PFSK-1 (cell line): ENCODE measurements at regions not wholly inside any gene's neighbourhood (a gene's known extent, or its start where the extent isn't known, plus 50 kb on each side); places are given as distances from the start of the nearest gene placed in this dataset.

Experiments
- FOXP2 ChIP-seq: optimal IDR thresholded peaks from 2 replicates; pipeline ENCODE3; 2011; ENCODE audit warnings: borderline replicate concordance, control low read depth, inconsistent platforms; ENCODE audit not compliant: insufficient read depth; ENCODE audit errors: extremely low read length, extremely low read depth
- POLR2AphosphoS5 ChIP-seq: IDR thresholded peaks from 2 replicates; pipeline ENCODE4 v1.6.1; 2012; ENCODE audit warnings: low read depth, mild to moderate bottlenecking, control low read depth, low read length, moderate library complexity
- REST ChIP-seq, 2 experiments: IDR thresholded peaks; 2 replicates each; pipeline versions ENCODE4 v1.6.1 to v1.8.0; 2011 to 2012; ENCODE audit warnings: low read depth in 2 of 2, low read length in 2 of 2, control low read depth in 1 of 2, inconsistent platforms in 1 of 2, mild to moderate bottlenecking in 1 of 2, moderate library complexity in 1 of 2; ENCODE audit not compliant: insufficient read depth in 1 of 2
- SIN3A ChIP-seq: IDR thresholded peaks from 2 replicates; pipeline ENCODE4 v1.6.1; 2012; ENCODE audit warnings: mild to moderate bottlenecking, low read length, moderate library complexity, borderline replicate concordance; ENCODE audit not compliant: insufficient read depth
- TAF1 ChIP-seq: IDR thresholded peaks from 2 replicates; pipeline ENCODE4 v1.6.1; 2012; ENCODE audit warnings: low read length, control low read depth, borderline replicate concordance; ENCODE audit not compliant: insufficient read depth

GRCh38 chr2:12313445-12314126 is 403.1 kb upstream of the TRIB2 start:
- TF ChIP-seq REST (IDR thresholded peaks at IDR 0.05; ENCODE audit: insufficient read depth in 1 of 2, low read depth in 2 of 2, low read length in 2 of 2) = no peak
- TF ChIP-seq SIN3A = no peak
- TF ChIP-seq TAF1 = no peak
- no peak for TF ChIP-seq POLR2AphosphoS5
- TF ChIP-seq FOXP2 = no peak

GRCh38 chr2:12314127-12314760 is 402.5 kb upstream of the TRIB2 start:
- no peak for TF ChIP-seq FOXP2
- no peak for TF ChIP-seq REST (IDR thresholded peaks at IDR 0.05; ENCODE audit: insufficient read depth in 1 of 2, low read depth in 2 of 2, low read length in 2 of 2)
- no peak for TF ChIP-seq POLR2AphosphoS5
- no peak for TF ChIP-seq TAF1
- no peak for TF ChIP-seq SIN3A

- no peak for TF ChIP-seq REST (IDR thresholded peaks at IDR 0.05; ENCODE audit: insufficient read depth in 1 of 2, low read depth in 2 of 2, low read length in 2 of 2)
- no peak for TF ChIP-seq POLR2AphosphoS5
- no peak for TF ChIP-seq FOXP2
- no peak for TF ChIP-seq TAF1
- no peak for TF ChIP-seq SIN3A
Observed at GRCh38 chr2:12315224-12315623, 401.5 kb upstream of the TRIB2 start.

- no peak for TF ChIP-seq TAF1
- no peak for TF ChIP-seq POLR2AphosphoS5
- TF ChIP-seq FOXP2 = no peak
- TF ChIP-seq SIN3A = no peak
- no peak for TF ChIP-seq REST (IDR thresholded peaks at IDR 0.05; ENCODE audit: insufficient read depth in 1 of 2, low read depth in 2 of 2, low read length in 2 of 2)
Observed at GRCh38 chr2:12316476-12316875, 400.3 kb upstream of the TRIB2 start.

GRCh38 chr2:12317286-12317685 is 399.4 kb upstream of the TRIB2 start:
- TF ChIP-seq SIN3A (no peak), FOXP2 (no peak), POLR2AphosphoS5 (no peak), REST (IDR thresholded peaks at IDR 0.05; ENCODE audit: insufficient read depth in 1 of 2, low read depth in 2 of 2, low read length in 2 of 2) (no peak), TAF1 (no peak)
